Epithelial cell of esophagus (primary cell): ENCODE measurements at regions not wholly inside any gene's neighbourhood (a gene's known extent, or its start where the extent isn't known, plus 50 kb on each side); places are given as distances from the start of the nearest gene placed in this dataset.

Experiments used
- DNase-seq: peaks from one replicate; pipeline ENCODE4 v3.0.0; 2010; ENCODE audit warnings: low read depth
- H3K4me3 ChIP-seq: 2 replicates; pipeline ENCODE4 v1.5.1; 2011; ENCODE audit warnings: mild to moderate bottlenecking, low read length, control low read depth
- TF ChIP-seq, protein P1 (sequence below): IDR thresholded peaks from 2 replicates; pipeline ENCODE4 v1.5.1; 2011; ENCODE audit warnings: low read depth, mild to moderate bottlenecking, low read length, control low read depth, inconsistent platforms; ENCODE audit not compliant: insufficient read depth; ENCODE audit errors: missing control alignments

DNA sequence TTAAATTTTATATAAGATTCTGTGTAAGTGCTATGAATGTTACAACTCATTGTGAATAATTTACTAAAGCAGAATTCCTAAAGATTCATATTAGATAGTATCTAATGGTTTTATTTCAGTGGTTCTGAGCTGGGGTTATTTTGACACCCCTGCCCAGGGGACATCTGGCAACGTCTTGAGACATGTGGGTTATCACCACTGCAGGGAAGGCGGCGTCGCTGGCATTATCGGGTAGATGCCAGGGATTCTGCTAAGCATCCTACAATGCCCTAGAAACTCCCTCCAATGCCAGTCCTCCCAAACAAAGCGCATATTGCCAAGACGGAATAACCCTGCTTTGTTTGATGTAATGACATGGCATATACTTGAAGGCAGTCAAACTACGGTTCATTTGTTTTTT lies 372.3 kb upstream of the ZFHX3 start:
- H3K4me3 ChIP-seq, result no peak overlapping the region
- DNase-seq, result no peak
- TF ChIP-seq, protein P1, sequence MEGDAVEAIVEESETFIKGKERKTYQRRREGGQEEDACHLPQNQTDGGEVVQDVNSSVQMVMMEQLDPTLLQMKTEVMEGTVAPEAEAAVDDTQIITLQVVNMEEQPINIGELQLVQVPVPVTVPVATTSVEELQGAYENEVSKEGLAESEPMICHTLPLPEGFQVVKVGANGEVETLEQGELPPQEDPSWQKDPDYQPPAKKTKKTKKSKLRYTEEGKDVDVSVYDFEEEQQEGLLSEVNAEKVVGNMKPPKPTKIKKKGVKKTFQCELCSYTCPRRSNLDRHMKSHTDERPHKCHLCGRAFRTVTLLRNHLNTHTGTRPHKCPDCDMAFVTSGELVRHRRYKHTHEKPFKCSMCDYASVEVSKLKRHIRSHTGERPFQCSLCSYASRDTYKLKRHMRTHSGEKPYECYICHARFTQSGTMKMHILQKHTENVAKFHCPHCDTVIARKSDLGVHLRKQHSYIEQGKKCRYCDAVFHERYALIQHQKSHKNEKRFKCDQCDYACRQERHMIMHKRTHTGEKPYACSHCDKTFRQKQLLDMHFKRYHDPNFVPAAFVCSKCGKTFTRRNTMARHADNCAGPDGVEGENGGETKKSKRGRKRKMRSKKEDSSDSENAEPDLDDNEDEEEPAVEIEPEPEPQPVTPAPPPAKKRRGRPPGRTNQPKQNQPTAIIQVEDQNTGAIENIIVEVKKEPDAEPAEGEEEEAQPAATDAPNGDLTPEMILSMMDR, result no peak

DNA sequence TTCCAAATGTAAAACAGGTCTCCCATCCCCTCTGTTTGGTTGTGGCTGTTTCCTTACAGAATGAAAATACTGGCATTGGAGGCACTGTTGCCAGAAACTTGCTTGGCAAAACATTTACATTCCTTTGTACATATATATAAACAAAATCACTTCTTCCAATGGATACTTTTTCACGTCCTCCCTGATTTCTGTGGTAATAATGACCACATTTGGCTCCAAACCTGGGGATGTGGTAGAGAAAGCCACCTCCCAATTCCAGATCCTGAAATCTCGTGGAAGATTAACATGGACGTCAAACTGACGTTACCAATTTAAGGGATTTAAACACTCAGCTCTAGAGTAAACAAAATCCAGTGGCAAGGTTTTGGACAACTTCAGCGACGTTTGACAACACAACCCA lies 370.8 kb upstream of the ZFHX3 start:
- no peak for DNase-seq
- TF ChIP-seq, protein P1, result no peak
- no peak overlapping the region for H3K4me3 ChIP-seq

DNA sequence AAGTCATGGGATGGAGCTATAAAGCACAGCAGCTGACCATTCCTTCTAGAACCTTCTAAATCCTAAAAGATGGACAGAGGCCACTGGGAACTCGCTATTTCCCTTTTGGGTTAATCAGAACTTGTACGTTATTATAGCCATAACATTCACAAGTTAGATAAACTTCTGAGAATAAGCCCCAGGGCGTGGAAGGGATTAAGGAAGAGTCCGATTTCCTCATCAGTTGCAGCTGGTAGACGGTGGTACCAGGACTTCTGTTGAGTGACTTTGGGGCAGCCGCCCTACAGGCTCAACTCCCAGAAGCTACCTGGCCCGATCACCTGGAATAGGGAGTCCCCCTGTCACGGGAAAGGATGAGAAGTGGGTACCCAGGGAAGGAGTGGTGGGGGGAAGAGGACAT lies 370.1 kb upstream of the ZFHX3 start:
- TF ChIP-seq, protein P1, result no peak
- no peak overlapping the region for H3K4me3 ChIP-seq
- DNase-seq, result no peak

DNA sequence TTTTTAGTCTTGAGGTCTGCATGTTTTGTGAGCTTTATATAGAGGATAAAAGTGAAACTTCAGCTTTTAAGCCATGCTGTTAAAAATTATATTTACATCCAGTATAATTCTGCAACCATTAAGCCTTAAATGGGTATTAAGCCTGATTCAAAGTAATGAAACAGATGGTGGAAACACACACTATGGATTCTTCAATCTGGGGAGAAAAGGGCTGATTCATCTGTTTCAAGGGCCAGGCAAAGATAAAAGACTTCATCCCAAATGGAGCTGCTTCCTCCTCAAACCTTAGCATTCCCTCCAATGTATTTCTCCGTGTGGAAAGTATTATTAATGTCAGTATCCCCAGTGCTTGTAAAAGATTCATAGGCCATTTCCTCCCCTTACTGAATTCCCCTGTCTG lies 367.4 kb upstream of the ZFHX3 start:
- no peak for DNase-seq
- H3K4me3 ChIP-seq, result no peak overlapping the region
- TF ChIP-seq, protein P1, result no peak

DNA sequence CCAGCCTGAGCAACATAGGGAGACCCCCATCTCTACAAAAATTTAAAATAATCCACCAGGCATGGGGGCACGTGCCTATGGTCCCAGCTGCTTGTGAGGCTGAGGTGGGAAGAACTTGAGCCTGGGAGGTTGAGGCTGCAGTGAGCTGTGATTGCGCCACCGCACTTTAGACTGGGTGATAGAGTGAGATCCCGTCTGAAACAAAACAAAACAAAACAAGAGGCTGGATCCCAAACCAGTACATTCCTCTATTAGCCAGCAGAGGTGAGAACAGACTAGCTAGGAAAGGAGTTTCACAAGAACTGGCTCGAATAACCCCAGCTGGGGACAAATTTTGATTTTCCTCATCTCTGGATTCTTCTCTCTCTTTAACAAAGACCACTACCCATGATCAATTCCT lies 366.7 kb upstream of the ZFHX3 start:
- no peak for DNase-seq
- H3K4me3 ChIP-seq, result no peak overlapping the region
- TF ChIP-seq, protein P1, result no peak

DNA sequence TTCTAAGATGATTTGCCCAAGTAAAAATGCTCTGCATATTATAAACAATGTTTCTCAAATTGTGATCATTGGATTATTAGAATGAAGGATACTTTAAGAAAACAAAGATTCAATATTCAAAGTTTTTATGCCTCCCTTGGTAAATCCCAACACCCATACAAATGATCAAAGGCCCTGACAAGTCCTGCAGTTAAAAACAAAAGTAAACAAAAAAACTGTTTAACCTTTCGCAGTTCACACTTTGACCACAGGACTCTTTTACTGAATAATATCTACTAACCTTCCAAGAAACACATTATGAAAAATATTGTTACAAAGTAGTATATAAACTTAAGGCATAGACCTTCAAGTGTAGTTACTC lies 365.9 kb upstream of the ZFHX3 start:
- no peak for DNase-seq
- no peak overlapping the region for H3K4me3 ChIP-seq
- TF ChIP-seq, protein P1, result no peak

DNA sequence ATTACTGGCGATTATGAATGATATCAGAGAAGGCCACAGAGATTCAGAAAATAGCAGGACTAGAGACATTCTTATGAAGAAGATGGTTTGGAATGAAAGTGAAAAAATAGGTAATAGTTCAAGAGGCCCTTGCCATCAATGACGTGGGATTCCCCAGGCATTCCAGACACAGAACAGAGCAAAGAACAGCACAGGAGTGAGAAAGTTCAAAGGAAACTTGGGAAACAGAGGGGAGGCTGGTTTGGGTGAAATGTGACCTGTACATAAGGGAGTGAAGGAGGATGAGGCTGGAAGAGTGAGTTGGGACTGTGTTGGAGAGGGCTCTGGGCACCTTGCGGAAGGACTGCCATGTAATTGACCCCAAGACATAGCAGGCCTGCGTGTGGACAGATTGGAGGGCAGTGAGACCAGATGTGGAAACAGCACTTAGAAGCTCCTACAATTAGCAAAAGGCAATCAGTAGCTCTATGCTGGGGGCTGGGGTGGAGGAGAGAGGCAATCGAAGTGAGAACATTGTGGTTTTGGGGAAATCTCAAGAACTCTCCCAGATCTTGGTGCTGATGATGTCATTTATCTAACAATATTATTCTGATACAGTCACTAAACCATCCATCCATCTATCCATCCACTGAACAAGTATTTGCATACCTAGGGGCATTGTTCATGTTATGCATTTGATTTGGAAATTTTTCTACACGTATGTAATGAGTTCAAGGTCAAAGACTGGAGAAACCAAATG lies 365.3 kb upstream of the ZFHX3 start:
- no peak overlapping the region for H3K4me3 ChIP-seq
- TF ChIP-seq, protein P1, result no peak
- no peak for DNase-seq
